GM12873 (cell line): ENCODE measurements at regions not wholly inside any gene's neighbourhood (a gene's known extent, or its start where the extent isn't known, plus 50 kb on each side); places are given as distances from the start of the nearest gene placed in this dataset.

Experiments
- CTCF ChIP-seq: IDR thresholded peaks from 2 replicates; pipeline ENCODE4 v1.5.1; 2012; ENCODE audit warnings: low read depth, mild to moderate bottlenecking, moderate library complexity, low read length, control low read depth; ENCODE audit not compliant: insufficient read depth; ENCODE audit errors: missing control alignments

- TF ChIP-seq CTCF, result no peak
Observed at GRCh38 chr10:23611308-23612029, 172.6 kb downstream of the OTUD1 start.

- no peak for TF ChIP-seq CTCF
Observed at GRCh38 chr10:23613900-23614299, 175.0 kb downstream of the OTUD1 start.

GRCh38 chr10:23614483-23614882 lies 175.6 kb downstream of the OTUD1 start:
- TF ChIP-seq CTCF, result no peak

GRCh38 chr10:23630376-23630775 lies 191.5 kb downstream of the OTUD1 start:
- TF ChIP-seq CTCF, result no peak

GRCh38 chr10:23630885-23631284 lies 192.0 kb downstream of the OTUD1 start:
- no peak for TF ChIP-seq CTCF

GRCh38 chr10:23643111-23643780 lies 204.4 kb downstream of the OTUD1 start:
- TF ChIP-seq CTCF, result no peak

- TF ChIP-seq CTCF, result no peak
Observed at GRCh38 chr10:23648618-23649017, 209.7 kb downstream of the OTUD1 start.
